ENCODE measurements at regions not wholly inside any gene's neighbourhood (a gene's known extent, or its start where the extent isn't known, plus 50 kb on each side); places are given as distances from the start of the nearest gene placed in this dataset.
A peak's percentile ranks its signal among the peaks of the same experiment; 100 is the strongest.
"Not testable (repeated sequence)": the region's sequence is repeated elsewhere in the genome, so short reads cannot be mapped to it uniquely, and the experiment has no call there.

DNA sequence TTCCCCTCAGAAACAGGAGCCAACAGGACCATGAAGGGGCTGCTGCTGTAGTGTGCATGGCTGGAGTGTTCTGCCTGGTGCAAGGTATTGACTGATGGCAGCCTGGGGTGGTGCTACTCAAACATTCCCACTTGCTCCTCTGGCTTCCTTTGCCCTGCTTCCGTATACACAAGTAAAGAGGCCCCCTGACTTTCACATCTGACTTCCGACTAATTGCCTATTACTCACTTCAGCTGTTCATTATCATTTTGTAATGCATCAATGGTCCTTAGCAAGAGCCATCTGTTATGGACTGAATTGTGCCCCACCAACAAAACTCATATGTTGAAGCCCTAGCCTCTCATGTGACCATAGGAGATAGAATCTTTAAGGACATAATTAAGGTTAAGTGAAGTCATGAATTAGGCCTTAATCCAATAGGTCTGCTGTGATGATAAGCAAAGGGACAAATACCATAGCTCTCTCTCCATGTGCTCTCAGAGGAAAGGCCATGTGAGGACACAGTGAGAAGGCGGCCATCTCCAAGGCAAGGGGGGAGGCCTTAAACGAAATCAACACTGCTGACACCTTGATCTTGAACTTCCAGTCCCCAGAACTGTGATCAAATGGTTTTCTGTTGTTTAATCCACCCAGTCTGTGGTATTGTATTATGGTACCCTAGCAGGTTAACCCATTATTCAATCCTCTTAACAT is 122.5 kb upstream of the CLNK start:
- DNase-seq, result no peak

- peak; percentile 44 for DNase-seq
Measured at GRCh38 chr4:10803713-10804343, 119.3 kb upstream of the CLNK start.

DNA sequence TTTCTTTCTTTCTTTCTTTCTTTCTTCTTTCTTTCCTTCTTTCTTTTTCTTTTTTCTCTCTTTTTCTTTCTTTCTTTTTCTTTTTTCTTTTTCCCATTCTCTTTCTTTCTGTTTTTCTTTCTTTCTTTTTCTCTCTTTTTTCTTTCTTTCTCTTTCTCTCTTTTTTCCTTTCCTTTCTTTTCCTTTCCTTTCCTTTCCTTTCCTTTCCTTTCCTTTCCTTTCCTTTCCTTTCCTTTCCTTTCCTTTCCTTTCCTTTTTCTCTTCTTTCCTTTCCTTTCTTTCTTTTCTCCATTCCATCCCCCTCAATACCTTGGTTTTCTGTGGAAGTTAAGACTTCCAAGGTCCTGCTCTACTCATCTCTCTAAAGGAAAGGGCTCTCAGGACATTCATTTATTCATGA is 102.8 kb upstream of the CLNK start:
- no peak for DNase-seq

DNA sequence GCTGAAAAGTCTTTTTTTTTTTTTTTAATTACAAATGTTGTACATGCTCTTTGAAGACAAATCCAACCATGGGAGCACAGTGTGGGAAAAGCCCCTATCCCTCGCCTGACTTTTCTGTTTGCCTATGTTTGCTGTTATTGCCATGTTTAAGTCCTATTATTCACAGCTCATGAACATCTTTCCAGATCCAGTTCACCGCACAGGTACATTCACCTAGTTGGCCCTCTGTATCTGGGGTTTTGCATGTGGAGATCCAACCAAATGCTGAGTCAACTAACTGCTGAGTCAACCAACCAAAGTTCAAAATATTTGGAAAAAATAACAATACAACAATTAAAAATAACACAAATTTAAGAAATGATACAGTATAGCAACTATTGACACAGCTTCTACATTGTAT is 100.1 kb upstream of the CLNK start:
- no peak for DNase-seq

DNA sequence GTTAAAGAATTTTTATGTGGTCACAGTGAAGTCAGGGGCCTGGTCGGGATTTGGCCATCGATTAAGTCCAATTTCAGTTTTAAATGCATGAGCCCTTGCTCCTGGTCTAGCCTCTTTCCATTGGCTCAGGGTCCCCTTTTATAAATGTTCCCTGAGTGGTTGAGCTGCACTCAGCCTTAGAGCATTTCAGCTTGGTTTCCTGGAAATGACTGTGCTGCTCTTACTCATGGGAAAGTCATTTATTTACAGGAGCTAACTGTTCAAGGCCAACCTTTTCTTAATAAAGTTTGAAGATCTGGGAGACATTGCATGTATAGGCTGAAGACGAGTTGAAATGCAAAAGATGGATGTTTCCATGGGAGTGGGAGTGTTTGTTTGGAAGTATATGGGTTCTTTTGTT is 98.8 kb upstream of the CLNK start:
- DNase-seq, result no peak

DNA sequence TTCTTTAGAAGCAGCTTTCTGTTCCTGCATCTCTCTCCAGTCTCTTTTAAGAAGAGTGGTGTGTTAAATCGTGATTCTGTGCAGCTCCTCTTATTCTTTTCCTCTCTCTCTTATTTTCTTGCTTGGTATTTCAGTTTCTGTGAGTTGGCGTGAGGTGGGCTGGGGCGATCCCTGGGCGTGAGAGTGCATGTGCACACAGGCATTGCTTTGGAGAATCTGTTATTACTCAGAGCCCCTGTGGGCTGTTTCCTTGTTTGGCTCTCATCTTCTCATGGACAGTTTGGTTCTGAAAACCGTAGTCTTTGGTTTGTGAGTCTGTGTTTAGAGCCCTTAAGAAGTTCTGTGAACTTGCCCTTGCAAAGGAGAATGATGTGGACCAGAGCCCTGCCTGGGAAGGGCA is 97.2 kb upstream of the CLNK start:
- no peak for DNase-seq

- DNase-seq, result not testable (repeated sequence)
Measured at GRCh38 chr4:10780803-10781202, 96.2 kb upstream of the CLNK start.

GRCh38 chr4:10775132-10775531 is 90.6 kb upstream of the CLNK start:
- DNase-seq, result not testable (repeated sequence)

- peak; percentile 68 for DNase-seq
Measured at GRCh38 chr4:10773656-10774055, 89.1 kb upstream of the CLNK start.

GRCh38 chr4:10773010-10773409 is 88.4 kb upstream of the CLNK start:
- DNase-seq, result peak; percentile 97

DNA sequence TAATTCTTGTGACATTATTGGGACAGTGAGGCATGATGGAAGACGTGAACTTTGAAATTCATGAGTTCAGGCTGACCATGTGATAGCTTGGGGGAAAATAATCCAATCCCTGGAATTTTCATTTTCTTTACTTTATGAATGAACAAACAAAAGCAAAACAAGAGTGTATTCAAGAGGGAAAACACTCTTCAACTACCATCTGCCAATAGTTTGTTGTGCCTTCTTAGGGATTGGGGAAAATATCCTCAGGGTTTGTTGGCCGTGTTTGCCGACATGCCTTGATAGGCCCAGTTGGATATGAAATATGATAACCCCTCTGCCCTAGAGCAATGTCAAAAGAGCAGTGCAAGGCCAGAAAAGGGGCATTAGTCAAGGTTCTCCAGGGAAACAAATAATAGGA is 80.8 kb upstream of the CLNK start:
- DNase-seq, result no peak

- peak; percentile 44 for DNase-seq
Measured at GRCh38 chr4:10762561-10762960, 78.0 kb upstream of the CLNK start.

DNA sequence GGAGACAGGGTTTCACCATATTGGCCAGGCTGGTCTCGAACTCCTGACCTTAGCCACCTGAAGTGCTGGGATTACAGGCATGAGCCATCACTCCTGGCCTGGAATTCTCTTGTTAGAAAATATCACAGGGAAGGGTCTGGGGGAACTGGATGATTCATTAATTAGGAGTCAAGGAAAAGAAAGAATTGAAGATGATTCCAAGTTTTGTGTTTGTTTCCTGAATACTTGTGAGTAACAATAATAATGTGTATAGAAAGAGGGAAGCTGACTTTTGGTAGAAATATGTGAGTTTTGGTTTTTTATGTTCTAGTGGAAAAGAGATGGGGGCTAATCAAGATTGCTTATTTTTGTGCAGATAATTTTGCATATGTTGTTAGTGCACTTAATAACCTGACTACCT is 77.3 kb upstream of the CLNK start:
- no peak for DNase-seq

- no peak for DNase-seq
Measured at GRCh38 chr4:10760086-10760485, 75.5 kb upstream of the CLNK start.

DNA sequence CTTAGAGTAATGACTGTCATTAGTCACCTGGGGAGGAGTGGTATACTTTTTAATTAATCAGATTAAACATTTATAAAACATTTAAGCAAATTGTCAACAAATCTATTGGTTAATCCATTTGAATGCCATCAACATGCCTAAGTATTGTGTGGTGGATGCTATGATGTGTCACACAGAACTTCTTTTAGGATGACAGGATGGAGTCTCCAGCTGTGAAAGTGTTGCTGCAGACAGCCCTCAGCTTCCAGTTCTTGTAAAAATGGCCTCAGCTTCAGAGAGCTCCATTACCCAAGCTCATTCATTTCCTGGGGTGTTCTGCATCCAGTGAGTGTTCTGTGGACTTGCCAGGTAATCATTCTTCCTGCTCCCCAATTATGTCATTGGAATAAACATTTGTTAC is 74.3 kb upstream of the CLNK start:
- no peak for DNase-seq

GRCh38 chr4:10753856-10754402 is 69.4 kb upstream of the CLNK start:
- DNase-seq, result no peak

GRCh38 chr4:10753336-10753735 is 68.8 kb upstream of the CLNK start:
- DNase-seq, result no peak

- DNase-seq, result no peak
Measured at GRCh38 chr4:10750714-10751113, 66.1 kb upstream of the CLNK start.

DNA sequence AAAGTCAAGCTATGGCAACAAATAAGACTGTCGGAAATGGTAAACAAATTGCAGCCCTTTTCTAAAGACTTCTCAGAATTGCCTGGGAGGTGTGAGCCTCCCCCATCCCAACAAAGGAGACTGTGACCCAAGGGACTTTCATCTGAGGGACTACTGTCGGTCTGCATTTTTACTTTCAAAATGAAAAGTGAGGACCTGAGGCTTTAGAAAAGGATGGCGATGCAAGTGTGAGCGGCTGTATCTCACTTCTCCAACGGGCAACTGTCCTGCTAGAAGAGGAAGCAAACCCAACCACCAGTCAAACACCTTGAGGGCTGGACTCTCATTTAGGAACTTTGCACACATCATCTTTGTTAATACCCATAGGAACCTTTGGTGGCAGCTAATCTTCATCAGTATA is 62.6 kb upstream of the CLNK start:
- DNase-seq, result no peak

DNA sequence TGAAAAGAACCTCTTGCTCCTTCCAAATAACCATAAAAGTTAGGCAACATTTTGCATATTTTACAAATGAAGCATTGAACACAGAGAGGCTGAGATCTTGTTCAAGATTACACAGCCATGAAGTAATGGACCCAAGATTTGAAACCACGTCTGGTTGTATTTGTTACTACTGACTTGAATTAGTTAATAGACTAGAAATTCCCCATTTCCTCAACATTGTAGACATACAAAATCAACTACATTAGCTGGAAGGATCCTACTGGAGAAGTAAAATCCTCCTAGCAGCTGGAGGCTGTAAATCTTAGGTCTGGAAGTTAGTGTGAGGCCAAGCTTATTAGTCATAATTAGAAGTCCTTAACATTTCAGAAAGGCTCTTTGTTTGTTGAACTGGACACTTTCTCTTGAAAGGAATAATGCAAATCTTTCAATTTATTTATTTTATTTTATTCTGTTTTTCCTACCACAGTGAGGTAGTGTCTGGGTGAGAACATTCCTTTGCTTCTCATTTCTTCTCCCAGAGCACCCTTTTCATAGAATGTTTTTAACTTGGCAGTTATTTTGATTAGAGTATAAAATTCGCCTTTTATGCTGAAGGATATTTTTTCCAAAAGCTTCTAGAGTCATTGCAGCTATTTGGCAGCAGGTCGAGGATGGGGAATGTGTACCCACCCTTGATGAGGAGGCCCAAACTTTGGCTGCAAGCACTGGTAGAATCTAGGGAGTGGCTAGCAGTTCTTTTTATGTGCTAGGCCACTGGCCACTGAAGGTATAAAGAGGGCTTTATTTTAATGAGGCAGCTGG is 62.0 kb upstream of the CLNK start:
- DNase-seq, result no peak

GRCh38 chr4:10743357-10743756 is 58.8 kb upstream of the CLNK start:
- DNase-seq, result no peak

DNA sequence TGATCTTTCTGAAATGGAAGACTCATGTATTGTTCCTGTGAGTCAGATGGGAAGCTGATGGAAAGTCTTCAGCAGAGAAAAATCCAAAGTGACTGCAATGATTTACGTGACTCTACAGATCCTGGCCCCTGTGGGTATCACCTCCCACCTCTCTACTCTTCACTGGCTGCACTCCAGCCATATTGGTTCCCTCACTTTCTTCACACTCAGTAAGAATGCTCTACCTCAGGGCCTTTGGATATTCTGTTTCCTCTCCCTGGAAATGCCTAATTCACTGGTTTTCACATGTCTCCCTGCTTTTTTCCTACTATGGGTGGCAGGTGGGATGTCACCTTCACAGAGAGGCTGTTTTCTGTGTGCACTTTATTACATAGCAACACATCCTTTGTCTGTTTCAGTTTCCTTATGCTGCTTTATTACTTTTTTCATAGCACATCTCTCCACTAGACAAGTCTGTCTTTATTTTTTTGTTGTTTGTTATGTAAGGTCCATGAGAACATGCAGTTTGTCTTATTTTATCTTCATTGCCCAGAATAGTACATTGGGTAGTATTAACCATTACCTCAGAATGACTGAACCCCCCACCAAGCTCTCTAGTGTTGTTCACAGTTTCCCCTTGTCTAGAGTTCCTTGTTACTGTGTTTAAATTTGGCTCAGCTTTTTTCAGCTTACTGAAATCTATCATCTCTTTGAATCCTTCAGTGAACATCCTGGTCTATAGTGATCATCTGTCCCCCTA is 57.6 kb upstream of the CLNK start:
- DNase-seq, result no peak

Measured in NCI-H2029 treated with DMSO at 0.1 percent for 48 hours (cell line).